IMR-90 (cell line): ENCODE measurements at regions not wholly inside any gene's neighbourhood (a gene's known extent, or its start where the extent isn't known, plus 50 kb on each side); places are given as distances from the start of the nearest gene placed in this dataset.

ENCODE experiments used
- ATAC-seq: fragments of 200-7000 bp; cut with Tn5 transposase; 2 replicates; pipeline ENCODE4 v1.9.1; 2020; ENCODE audit warnings: low read depth, mild to moderate bottlenecking, moderate library complexity
- BruUV-seq: library from RNA; stranded (reverse); fragments of 400-500 nt; replicated peaks from 2 replicates; lab custom pipeline; 2021; lab: Mats Ljungman, UMichigan
- CTCF ChIA-PET: fragments of 300-600 bp; formaldehyde crosslinking; extraction: SDS; loops from one replicate; lab custom pipeline; 2021; ENCODE audit warnings: antibody characterized with exemption; lab: Yijun Ruan, JAX
- POLR2A ChIA-PET: fragments of 300-600 bp; sonication (Branson Sonifier 250); formaldehyde crosslinking; loops from one replicate; lab custom pipeline; 2022; ENCODE audit warnings: antibody characterized with exemption; ENCODE audit not compliant: unreplicated experiment; lab: Charles Lee
- DNase-seq: peaks from one replicate; pipeline ENCODE4 v3.0.0; 2013
- H2AFZ ChIP-seq: replicated peaks from 2 replicates; pipeline ENCODE3; 2013; ENCODE audit warnings: low read length, mild to moderate bottlenecking; ENCODE audit not compliant: poor library complexity
- H2AK5ac ChIP-seq: 2 replicates; pipeline ENCODE4 v1.6.1; 2013; ENCODE audit warnings: low read depth, low read length, inconsistent platforms
- H2AK9ac ChIP-seq: replicated peaks from 2 replicates; pipeline ENCODE3; 2013; ENCODE audit warnings: mild to moderate bottlenecking, low read depth, low read length, moderate library complexity; ENCODE audit not compliant: poor library complexity
- H2BK120ac ChIP-seq: 2 replicates; pipeline ENCODE4 v1.6.1; 2013; ENCODE audit warnings: low read depth, low read length, inconsistent platforms
- H2BK15ac ChIP-seq: 3 replicates; pipeline ENCODE4 v1.6.1; 2013; ENCODE audit warnings: low read depth, low read length, inconsistent platforms
- H2BK20ac ChIP-seq: 2 replicates; pipeline ENCODE4 v1.6.1; 2013; ENCODE audit warnings: low read depth, mild to moderate bottlenecking, inconsistent platforms, low read length, moderate library complexity
- H2BK5ac ChIP-seq: 2 replicates; pipeline ENCODE4 v1.6.1; 2013; ENCODE audit warnings: mild to moderate bottlenecking, low read depth, low read length, inconsistent platforms; ENCODE audit not compliant: poor library complexity, severe bottlenecking
- H3K14ac ChIP-seq: replicated peaks from 2 replicates; pipeline ENCODE4 v1.6.1; 2013; ENCODE audit warnings: low read depth, low read length, inconsistent platforms
- H3K18ac ChIP-seq: 2 replicates; pipeline ENCODE4 v1.6.1; 2013; ENCODE audit warnings: low read depth, low read length, control low read depth
- H3K23ac ChIP-seq: 2 replicates; pipeline ENCODE4 v1.6.1; 2013; ENCODE audit warnings: low read depth, low read length, inconsistent platforms
- H3K27ac ChIP-seq: 2 replicates; pipeline ENCODE4 v1.5.1; 2013; ENCODE audit warnings: mild to moderate bottlenecking, control low read depth, low read length; ENCODE audit not compliant: insufficient read depth
- H3K27me3 ChIP-seq: 2 replicates; pipeline ENCODE4 v1.6.1; 2013; ENCODE audit warnings: low read length; ENCODE audit not compliant: control insufficient read depth, insufficient read depth
- H3K36me3 ChIP-seq: 2 replicates; pipeline ENCODE4 v1.6.1; 2013; ENCODE audit warnings: low read length, mixed read lengths; ENCODE audit not compliant: control insufficient read depth, insufficient read depth
- H3K4ac ChIP-seq: 2 replicates; pipeline ENCODE4 v1.6.1; 2013; ENCODE audit warnings: low read depth, low read length, inconsistent platforms
- H3K4me1 ChIP-seq: 2 replicates; pipeline ENCODE4 v1.6.1; 2013; ENCODE audit warnings: low read length, mixed read lengths; ENCODE audit not compliant: control insufficient read depth, insufficient read depth
- H3K4me2 ChIP-seq: 2 replicates; pipeline ENCODE4 v1.6.1; 2013; ENCODE audit warnings: low read depth, mild to moderate bottlenecking, control low read depth, low read length, moderate library complexity
- H3K4me3 ChIP-seq: 2 replicates; pipeline ENCODE4 v1.5.1; 2013; ENCODE audit warnings: low read depth, mild to moderate bottlenecking, control low read depth, low read length, moderate library complexity; ENCODE audit not compliant: insufficient read depth
- H3K56ac ChIP-seq: 2 replicates; pipeline ENCODE4 v1.6.1; 2013; ENCODE audit warnings: low read length, inconsistent platforms; ENCODE audit not compliant: insufficient read depth; ENCODE audit errors: extremely low read depth
- H3K79me1 ChIP-seq, 2 experiments: 2 replicates each; pipeline ENCODE4 v1.6.1; 2013; ENCODE audit warnings: low read length in 2 of 2, inconsistent platforms in 1 of 2, low read depth in 1 of 2
- H3K9ac ChIP-seq: 2 replicates; pipeline ENCODE4 v1.6.1; 2013; ENCODE audit warnings: low read depth, low read length, control low read depth
- H3K9me1 ChIP-seq: 2 replicates; pipeline ENCODE4 v1.6.1; 2013; ENCODE audit warnings: low read length, inconsistent platforms; ENCODE audit not compliant: insufficient read depth
- H3K9me3 ChIP-seq: 2 replicates; pipeline ENCODE4 v1.6.1; 2013; ENCODE audit warnings: low read length; ENCODE audit not compliant: control insufficient read depth, insufficient read depth
- H4K20me1 ChIP-seq: 2 replicates; pipeline ENCODE4 v1.6.1; 2013; ENCODE audit warnings: low read length, inconsistent platforms; ENCODE audit not compliant: insufficient read depth
- H4K5ac ChIP-seq: 2 replicates; pipeline ENCODE4 v1.6.1; 2013; ENCODE audit warnings: mild to moderate bottlenecking, low read depth, low read length, control low read depth
- H4K8ac ChIP-seq, 2 experiments: 2 replicates each; pipeline ENCODE4 v1.6.1; 2013; ENCODE audit warnings: low read depth in 2 of 2, low read length in 2 of 2, control low read depth in 1 of 2, inconsistent platforms in 1 of 2
- H4K91ac ChIP-seq: 2 replicates; pipeline ENCODE4 v1.6.1; 2013; ENCODE audit warnings: low read depth, low read length, inconsistent platforms; ENCODE audit not compliant: insufficient read depth
- BHLHE40 ChIP-seq: fragments of 150-350 bp; IDR thresholded peaks from 2 replicates; pipeline ENCODE4 v1.6.1; 2016; ENCODE audit warnings: mild to moderate bottlenecking, low read depth, low read length
- CEBPB ChIP-seq: IDR thresholded peaks from 2 replicates; pipeline ENCODE4 v1.6.1; 2012; ENCODE audit warnings: low read depth, low read length, improper control_type of control experiment
- CHD1 ChIP-seq: IDR thresholded peaks from 2 replicates; pipeline ENCODE4 v1.6.1; 2012; ENCODE audit warnings: low read depth, low read length, improper control_type of control experiment
- ELK1 ChIP-seq: fragments of 150-350 bp; IDR thresholded peaks from 2 replicates; pipeline ENCODE4 v1.6.1; 2016; ENCODE audit warnings: low read depth, mild to moderate bottlenecking, low read length, moderate library complexity, borderline replicate concordance
- FOS ChIP-seq: fragments of 150-350 bp; IDR thresholded peaks from 2 replicates; pipeline ENCODE4 v1.6.1; 2016; ENCODE audit warnings: low read depth, low read length
- MAFK ChIP-seq: IDR thresholded peaks from 2 replicates; pipeline ENCODE4 v1.6.1; 2012; ENCODE audit warnings: low read depth, low read length, improper control_type of control experiment
- MAZ ChIP-seq: IDR thresholded peaks from 2 replicates; pipeline ENCODE4 v1.6.1; 2012; ENCODE audit warnings: low read depth, mild to moderate bottlenecking, low read length, improper control_type of control experiment, moderate library complexity, borderline replicate concordance
- NFE2L2 ChIP-seq: fragments of 150-350 bp; IDR thresholded peaks from 2 replicates; pipeline ENCODE4 v1.6.1; 2016; ENCODE audit warnings: low read depth, mild to moderate bottlenecking, low read length
- POLR2A ChIP-seq: IDR thresholded peaks from 2 replicates; pipeline ENCODE4 v1.6.1; 2012; ENCODE audit warnings: mild to moderate bottlenecking, low read depth, low read length
- RCOR1 ChIP-seq: IDR thresholded peaks from 2 replicates; pipeline ENCODE4 v1.6.1; 2012; ENCODE audit warnings: mild to moderate bottlenecking, low read length, improper control_type of control experiment; ENCODE audit not compliant: insufficient replicate concordance
- RFX5 ChIP-seq: IDR thresholded peaks from 2 replicates; pipeline ENCODE4 v1.8.0; 2012; ENCODE audit warnings: low read depth, mild to moderate bottlenecking, low read length, moderate library complexity
- SMC3 ChIP-seq: fragments of 150-350 bp; IDR thresholded peaks from 2 replicates; pipeline ENCODE4 v1.6.1; 2016; ENCODE audit warnings: low read depth, mild to moderate bottlenecking, antibody characterized with exemption, low read length, moderate library complexity
- USF2 ChIP-seq: fragments of 150-350 bp; IDR thresholded peaks from 2 replicates; pipeline ENCODE4 v1.6.1; 2017; ENCODE audit warnings: mild to moderate bottlenecking, antibody characterized with exemption, low read length, low read depth
- WGBS, 2 experiments: methylation state at CpG; one replicate each; pipeline versions ENCODE4 v1.1.5 to v1.1.7; 2013; ENCODE audit warnings: missing lambda C conversion rate in 2 of 2; ENCODE audit not compliant: insufficient read length in 1 of 2; ENCODE audit errors: extremely low coverage in 2 of 2; 5-methylcytosine and 5-hydroxymethylcytosine counted together
- dilution Hi-C: fragments of 300-500 bp; cut with HindIII; formaldehyde crosslinking; loops from one replicate; pipeline ENCODE4 v1.14.3; 2018; ENCODE audit warnings: low sequenced_read_pairs; ENCODE audit not compliant: unreplicated experiment
- in situ Hi-C: fragments of 300-500 bp; cut with MboI; formaldehyde crosslinking; loops from 3 replicates; pipeline ENCODE4 v1.14.3; 2019; ENCODE audit warnings: low sequenced_read_pairs, inconsistent platforms, mixed read lengths
- intact Hi-C: fragments of 100-400 bp; cut with micrococcal nuclease; formaldehyde crosslinking; loops from 2 replicates; pipeline ENCODE4 v1.10.0; 2022

GRCh38 chr10:37679465-37679864 is 177.9 kb downstream of the ZNF248 start:
- H2BK120ac ChIP-seq, result no peak overlapping the region
- H4K20me1 ChIP-seq, result no peaks in the 10 kb centered on the region
- H2BK20ac ChIP-seq, result no peak overlapping the region
- CTCF ChIA-PET, result no interaction called here
- H3K9ac ChIP-seq, result no peak overlapping the region
- H3K36me3 ChIP-seq, result no peaks in the 10 kb centered on the region
- no peak overlapping the region for H4K91ac ChIP-seq
- no peak overlapping the region for H3K18ac ChIP-seq
- intact Hi-C loops (no loop called here), in situ Hi-C loops (no loop called here), dilution Hi-C loops (no loop called here)
- no peak overlapping the region for H3K4me3 ChIP-seq
- no peak overlapping the region for H4K8ac ChIP-seq
- no peak for DNase-seq
- no peaks in the 10 kb centered on the region for H3K27me3 ChIP-seq
- no peak overlapping the region for H3K14ac ChIP-seq
- H3K79me1 ChIP-seq, result no peaks in the 10 kb centered on the region
- H3K9me3 ChIP-seq, result peaks cover 47% of the 10 kb centered on the region
- POLR2A ChIA-PET, result no interaction called here
- ATAC-seq, result no peak
- H4K5ac ChIP-seq, result no peak overlapping the region
- H3K27ac ChIP-seq, result no peak overlapping the region
- no TSS peak for BruUV-seq
- H2BK15ac ChIP-seq, result no peak overlapping the region
- H3K9me1 ChIP-seq, result no peaks in the 10 kb centered on the region
- H2AK5ac ChIP-seq, result no peak overlapping the region
- TF ChIP-seq SMC3 (no peak), CEBPB (no peak), BHLHE40 (no peak), RFX5 (no peak), RCOR1 (no peak), FOS (no peak), ELK1 (no peak), MAZ (no peak), NFE2L2 (no peak), CHD1 (no peak), MAFK (no peak), USF2 (no peak), POLR2A (no peak)
- H3K23ac ChIP-seq, result no peak overlapping the region
- H2AFZ ChIP-seq, result no peak overlapping the region
- no peak overlapping the region for H3K4me2 ChIP-seq
- no peak overlapping the region for H2BK5ac ChIP-seq
- H3K4ac ChIP-seq, result no peak overlapping the region
- H2AK9ac ChIP-seq, result no peak overlapping the region
- H3K56ac ChIP-seq, result no peak overlapping the region
- WGBS, 2 experiments, result 90% methylated on average over 2 of the region's 8 CpGs; no CpG with 5 or more reads in 1 of the 2 experiments
- H3K4me1 ChIP-seq, result no peaks in the 10 kb centered on the region
